Adrenal gland (tissue), 5 donors: ENCODE measurements at regions not wholly inside any gene's neighbourhood (a gene's known extent, or its start where the extent isn't known, plus 50 kb on each side); places are given as distances from the start of the nearest gene placed in this dataset.

ENCODE experiments used
- CTCF ChIP-seq, 6 experiments: fragments of 450-650 bp in 4 of 6; fragments of 200-600 bp in 2 of 6; sonication (generic) in 1 of 6; IDR thresholded peaks; 1 replicate in 5 of 6; 2 replicates in 1 of 6; pipeline versions ENCODE4 v1.5.1 to v1.8.0; 2016 to 2021; ENCODE audit warnings: antibody characterized with exemption in 6 of 6, mild to moderate bottlenecking in 2 of 6, moderate library complexity in 1 of 6
- POLR2A ChIP-seq, 2 donors: fragments of 450-650 bp; IDR thresholded peaks; one replicate each; pipeline ENCODE4 v1.6.1; 2017; ENCODE audit warnings: antibody characterized with exemption in 2 of 2, mild to moderate bottlenecking in 2 of 2, moderate library complexity in 1 of 2
- donor health status: DM: no; HTN: no; CAD: no.

- no peak for TF ChIP-seq CTCF (IDR thresholded peaks at IDR 0.05)
- no peak for TF ChIP-seq POLR2A (IDR thresholded peaks at IDR 0.05)
Observed at GRCh38 chrX:128517691-128518090, 465.5 kb upstream of the ACTRT1 start.
